HCT116 (cell line): ENCODE measurements at regions not wholly inside any gene's neighbourhood (a gene's known extent, or its start where the extent isn't known, plus 50 kb on each side); places are given as distances from the start of the nearest gene placed in this dataset.

Experiments used
- ATAC-seq: fragments of 200-7000 bp; cut with Tn5 transposase; 2 replicates; pipeline ENCODE4 v1.9.1; 2020; ENCODE audit warnings: mild to moderate bottlenecking, moderate library complexity
- BruUV-seq: library from RNA; stranded (reverse); fragments of 400-500 nt; replicated peaks from 2 replicates; lab custom pipeline; 2021; lab: Mats Ljungman, UMichigan
- CTCF ChIA-PET: fragments of 300-600 bp; sonication (Branson Sonifier 250); formaldehyde crosslinking; loops from one replicate; lab custom pipeline; 2021; ENCODE audit warnings: antibody characterized with exemption; lab: Charles Lee
- POLR2A ChIA-PET: fragments of 300-600, 350-600 bp; sonication (Branson Sonifier 250); formaldehyde crosslinking; loops from one replicate; lab custom pipeline; 2021; ENCODE audit warnings: antibody characterized with exemption; lab: Charles Lee
- RAD21 ChIA-PET, 2 experiments: fragments of 300-600 bp; sonication (Branson Sonifier 250); formaldehyde crosslinking; loops; one replicate each; lab custom pipeline; 2023; ENCODE audit warnings: low total read pairs in 2 of 2; ENCODE audit not compliant: uncharacterized antibody in 2 of 2, unreplicated experiment in 2 of 2, low non-redundant PET in 1 of 2; lab: Charles Lee
- DNase-seq: peaks from one replicate; pipeline ENCODE4 v3.0.0-alpha.2; 2010; ENCODE audit warnings: low read depth, low spot score
- H2AFZ ChIP-seq: fragments of 200-600 bp; shearing (Covaris generic), sonication (generic); 2 replicates; pipeline ENCODE4 v1.6.1; 2017; ENCODE audit warnings: low read depth, mixed run types, mixed read lengths, antibody characterized with exemption, low read length; ENCODE audit not compliant: poor library complexity, severe bottlenecking
- H3K27ac ChIP-seq: 2 replicates; pipeline ENCODE4 v1.5.1; 2012; ENCODE audit warnings: low read depth, low read length
- H3K27me3 ChIP-seq: fragments of 200-600 bp; sonication (generic); 2 replicates; pipeline ENCODE4 v1.6.1; 2016; ENCODE audit warnings: mixed run types, low read length, mixed read lengths; ENCODE audit not compliant: insufficient read depth
- H3K36me3 ChIP-seq, 2 experiments: fragments of 200-500 bp in 1 of 2; fragments of 200-600 bp in 1 of 2; sonication (Bioruptor generic) in 1 of 2; sonication (generic) in 1 of 2; 2 replicates each; pipeline versions ENCODE4 v1.5.1 to v1.6.1; 2014 to 2016; ENCODE audit warnings: low read length in 2 of 2, inconsistent platforms in 1 of 2, mixed read lengths in 1 of 2, mixed run types in 1 of 2; ENCODE audit not compliant: insufficient read depth in 2 of 2, control insufficient read depth in 1 of 2
- H3K4me1 ChIP-seq, 2 experiments: fragments of 200-600 bp in 1 of 2; sonication (generic) in 1 of 2; 2 replicates each; pipeline versions ENCODE4 v1.5.1 to v1.6.1; 2012 to 2017; ENCODE audit warnings: low read length in 2 of 2, inconsistent platforms in 1 of 2, mild to moderate bottlenecking in 1 of 2, mixed read lengths in 1 of 2, mixed run types in 1 of 2, moderate library complexity in 1 of 2; ENCODE audit not compliant: insufficient read depth in 2 of 2, control insufficient read depth in 1 of 2
- H3K4me2 ChIP-seq: fragments of 200-600 bp; sonication (generic); 2 replicates; pipeline ENCODE4 v1.6.1; 2017; ENCODE audit warnings: mixed run types, low read length, mixed read lengths
- H3K4me3 ChIP-seq, 2 experiments: fragments of 200-600 bp in 1 of 2; sonication (generic) in 1 of 2; replicated peaks in 1 of 2; 2 replicates each; pipeline ENCODE4 v1.5.1; 2011 to 2016; ENCODE audit warnings: low read length in 2 of 2, control low read depth in 1 of 2, low read depth in 1 of 2, mild to moderate bottlenecking in 1 of 2, mixed read lengths in 1 of 2, mixed run types in 1 of 2
- H3K79me2 ChIP-seq: fragments of 200-600 bp; sonication (generic); 2 replicates; pipeline ENCODE4 v1.6.1; 2017; ENCODE audit warnings: mild to moderate bottlenecking, mixed run types, low read length, moderate library complexity, mixed read lengths; ENCODE audit not compliant: insufficient read depth
- H3K9ac ChIP-seq: fragments of 200-600 bp; sonication (generic); 2 replicates; pipeline ENCODE4 v1.6.1; 2016; ENCODE audit warnings: low read length, mixed read lengths
- H3K9me2 ChIP-seq: fragments of 200-600 bp; sonication (generic), shearing (Covaris generic); 2 replicates; pipeline ENCODE4 v1.6.1; 2017; ENCODE audit warnings: mixed run types, mild to moderate bottlenecking, moderate library complexity; ENCODE audit not compliant: insufficient read depth
- H3K9me3 ChIP-seq, 2 experiments: fragments of 200-500 bp in 1 of 2; fragments of 200-600 bp in 1 of 2; sonication (Bioruptor generic) in 1 of 2; sonication (generic) in 1 of 2; 2 replicates each; pipeline ENCODE4 v1.6.1; 2014 to 2017; ENCODE audit warnings: low read length in 2 of 2, mixed read lengths in 2 of 2, inconsistent platforms in 1 of 2, low read depth in 1 of 2, mild to moderate bottlenecking in 1 of 2, mixed run types in 1 of 2, moderate library complexity in 1 of 2; ENCODE audit not compliant: control insufficient read depth in 1 of 2, insufficient read depth in 1 of 2
- H4K20me1 ChIP-seq: fragments of 200-600 bp; sonication (generic), shearing (Covaris generic); 2 replicates; pipeline ENCODE4 v1.6.1; 2017; ENCODE audit warnings: mixed run types, mild to moderate bottlenecking, moderate library complexity; ENCODE audit not compliant: insufficient read depth
- CBX3 ChIP-seq: IDR thresholded peaks from 2 replicates; pipeline ENCODE4 v1.6.1; 2012; ENCODE audit warnings: low read depth
- CEBPB ChIP-seq: IDR thresholded peaks from 2 replicates; pipeline ENCODE4 v1.6.1; 2012; ENCODE audit warnings: low read depth
- EZH2 ChIP-seq: fragments of 200-600 bp; sonication (generic); IDR thresholded peaks from 2 replicates; pipeline ENCODE4 v1.6.1; 2017; ENCODE audit warnings: antibody characterized with exemption, mixed run types
- JUND ChIP-seq: IDR thresholded peaks from 2 replicates; pipeline ENCODE4 v1.6.1; 2012
- POLR2AphosphoS5 ChIP-seq: IDR thresholded peaks from 2 replicates; pipeline ENCODE4 v1.6.1; 2011; ENCODE audit warnings: mild to moderate bottlenecking, low read depth, low read length, moderate library complexity
- RAD21 ChIP-seq: IDR thresholded peaks from 2 replicates; pipeline ENCODE4 v1.6.1; 2012; ENCODE audit warnings: low read depth, mild to moderate bottlenecking
- SP1 ChIP-seq: IDR thresholded peaks from 2 replicates; pipeline ENCODE4 v1.6.1; 2012; ENCODE audit warnings: low read depth
- SRF ChIP-seq: IDR thresholded peaks from 2 replicates; pipeline ENCODE4 v1.6.1; 2012; ENCODE audit warnings: low read depth
- TCF7L2 ChIP-seq: IDR thresholded peaks from 2 replicates; pipeline ENCODE4 v1.7.0; 2011; ENCODE audit warnings: borderline replicate concordance, inconsistent platforms; ENCODE audit not compliant: insufficient read depth, insufficient read length; ENCODE audit errors: extremely low read depth
- YY1 ChIP-seq: IDR thresholded peaks from 2 replicates; pipeline ENCODE4 v1.6.1; 2011; ENCODE audit warnings: low read length, low read depth, moderate library complexity, mild to moderate bottlenecking; ENCODE audit not compliant: insufficient replicate concordance; ENCODE audit errors: extremely low read depth
- ZFX ChIP-seq: fragments of 450-650 bp; IDR thresholded peaks from 2 replicates; pipeline ENCODE4 v1.6.1; 2017
- intact Hi-C: fragments of 100-400 bp; cut with micrococcal nuclease; formaldehyde crosslinking; loops from 2 replicates; pipeline ENCODE4 v1.10.0; 2022
- TF ChIP-seq, protein P1 (sequence below), 3 experiments: fragments of 200-600 bp in 1 of 3; sonication (generic) in 1 of 3; IDR thresholded peaks in 2 of 3; conservative IDR thresholded peaks in 1 of 3; 2 replicates each; pipeline ENCODE4 v1.5.1; 2012 to 2017; ENCODE audit warnings: low read depth in 2 of 3, low read length in 2 of 3, antibody characterized with exemption in 1 of 3, borderline replicate concordance in 1 of 3, control low read depth in 1 of 3, mild to moderate bottlenecking in 1 of 3, mixed read lengths in 1 of 3, mixed run types in 1 of 3, moderate library complexity in 1 of 3; ENCODE audit not compliant: insufficient read depth in 1 of 3
- TF ChIP-seq, protein P2 (sequence below): IDR thresholded peaks from 2 replicates; pipeline ENCODE4 v1.6.1; 2012
- TF ChIP-seq, protein P3 (sequence below): IDR thresholded peaks from 2 replicates; pipeline ENCODE4 v1.6.1; 2012
- TF ChIP-seq, protein P4 (sequence below): IDR thresholded peaks from 2 replicates; pipeline ENCODE4 v1.6.1; 2012; ENCODE audit warnings: low read depth
- TF ChIP-seq, protein P5 (sequence below): IDR thresholded peaks from 2 replicates; pipeline ENCODE4 v1.6.1; 2011; ENCODE audit warnings: mild to moderate bottlenecking, low read length, moderate library complexity; ENCODE audit not compliant: insufficient replicate concordance; ENCODE audit errors: extremely low read depth

DNA sequence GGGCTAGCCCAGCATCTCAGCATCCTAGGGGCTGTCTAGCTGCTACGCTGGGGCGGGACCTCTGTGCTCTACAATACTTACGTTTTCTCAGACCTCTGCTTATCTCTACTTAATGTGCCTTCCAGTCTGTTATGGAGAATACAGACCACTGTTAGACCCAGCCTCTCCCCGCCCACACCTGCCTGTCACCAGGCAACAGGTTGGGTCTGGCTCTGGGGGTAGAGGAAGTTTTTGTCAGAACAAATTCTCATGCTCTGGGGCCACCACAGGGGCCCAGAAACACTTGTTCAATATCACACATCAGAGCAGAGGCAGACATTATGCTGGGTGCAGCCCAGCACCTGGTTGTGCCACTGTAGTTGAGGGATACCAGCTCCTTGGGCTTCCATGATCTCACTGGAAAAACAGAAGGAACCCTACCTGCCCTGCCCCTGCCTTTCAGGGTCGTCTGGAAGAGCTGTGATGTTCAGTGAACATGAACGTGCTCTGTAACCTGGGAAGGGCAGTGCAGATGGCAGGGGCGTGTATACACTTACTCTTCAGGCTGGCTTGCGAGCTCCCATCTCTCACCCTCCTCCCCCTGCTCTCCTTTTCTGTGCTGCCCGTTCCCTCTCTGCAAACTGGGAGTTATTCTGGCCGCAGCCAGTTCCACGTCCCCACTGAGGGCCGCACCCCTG is 135.2 kb upstream of the PODXL start:
- Histone ChIP-seq H3K27ac (no peak overlapping the region), H3K4me3 (no peak overlapping the region), H3K36me3 (no peaks in the 10 kb centered on the region), H3K79me2 (no peaks in the 10 kb centered on the region), H3K9me3 (no peaks in the 10 kb centered on the region), H3K9me2 (no peaks in the 10 kb centered on the region), H3K27me3 (peaks cover 22% of the 10 kb centered on the region), H4K20me1 (no peaks in the 10 kb centered on the region), H3K4me1 (peaks cover 0 to 8% of the 10 kb centered on the region in 2 experiments; a peak in 3 of 4 replicates), H3K9ac (no peak overlapping the region), H2AFZ (peak overlapping the region; percentile 41), H3K4me2 (peak overlapping the region; percentile 52)
- ChIA-PET POLR2A (no interaction called here), CTCF (interaction anchor here (0.7 to 3.9 kb wide), 9 partner anchors 9 to 889 kb away, joined by 3 to 18 read pairs (median 4); no protein-coding TSS in a partner anchor), RAD21 (no interaction called here)
- no peak for DNase-seq
- intact Hi-C loops = loop anchor here (5.0 kb wide), 2 partner anchors 166 to 356 kb away; no protein-coding TSS in a partner anchor
- TF ChIP-seq EZH2 (no peak), JUND (no peak), SRF (no peak), YY1 (no peak), ZFX (no peak), CBX3 (no peak), RAD21 (no peak), POLR2AphosphoS5 (no peak), TCF7L2 (no peak), CEBPB (no peak), SP1 (no peak)
- TF ChIP-seq, protein P1, sequence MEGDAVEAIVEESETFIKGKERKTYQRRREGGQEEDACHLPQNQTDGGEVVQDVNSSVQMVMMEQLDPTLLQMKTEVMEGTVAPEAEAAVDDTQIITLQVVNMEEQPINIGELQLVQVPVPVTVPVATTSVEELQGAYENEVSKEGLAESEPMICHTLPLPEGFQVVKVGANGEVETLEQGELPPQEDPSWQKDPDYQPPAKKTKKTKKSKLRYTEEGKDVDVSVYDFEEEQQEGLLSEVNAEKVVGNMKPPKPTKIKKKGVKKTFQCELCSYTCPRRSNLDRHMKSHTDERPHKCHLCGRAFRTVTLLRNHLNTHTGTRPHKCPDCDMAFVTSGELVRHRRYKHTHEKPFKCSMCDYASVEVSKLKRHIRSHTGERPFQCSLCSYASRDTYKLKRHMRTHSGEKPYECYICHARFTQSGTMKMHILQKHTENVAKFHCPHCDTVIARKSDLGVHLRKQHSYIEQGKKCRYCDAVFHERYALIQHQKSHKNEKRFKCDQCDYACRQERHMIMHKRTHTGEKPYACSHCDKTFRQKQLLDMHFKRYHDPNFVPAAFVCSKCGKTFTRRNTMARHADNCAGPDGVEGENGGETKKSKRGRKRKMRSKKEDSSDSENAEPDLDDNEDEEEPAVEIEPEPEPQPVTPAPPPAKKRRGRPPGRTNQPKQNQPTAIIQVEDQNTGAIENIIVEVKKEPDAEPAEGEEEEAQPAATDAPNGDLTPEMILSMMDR (IDR thresholded peaks at IDR 0.05 in 2 of 3, conservative IDR thresholded peaks at IDR 0.05 in 1 of 3; ENCODE audit: borderline replicate concordance in 1 of 3, insufficient read depth in 1 of 3, low read depth in 2 of 3, low read length in 2 of 3) = no peak
- TF ChIP-seq, protein P2, sequence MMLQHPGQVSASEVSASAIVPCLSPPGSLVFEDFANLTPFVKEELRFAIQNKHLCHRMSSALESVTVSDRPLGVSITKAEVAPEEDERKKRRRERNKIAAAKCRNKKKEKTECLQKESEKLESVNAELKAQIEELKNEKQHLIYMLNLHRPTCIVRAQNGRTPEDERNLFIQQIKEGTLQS = no peak
- TF ChIP-seq, protein P3, sequence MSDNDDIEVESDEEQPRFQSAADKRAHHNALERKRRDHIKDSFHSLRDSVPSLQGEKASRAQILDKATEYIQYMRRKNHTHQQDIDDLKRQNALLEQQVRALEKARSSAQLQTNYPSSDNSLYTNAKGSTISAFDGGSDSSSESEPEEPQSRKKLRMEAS = no peak
- TF ChIP-seq, protein P4, sequence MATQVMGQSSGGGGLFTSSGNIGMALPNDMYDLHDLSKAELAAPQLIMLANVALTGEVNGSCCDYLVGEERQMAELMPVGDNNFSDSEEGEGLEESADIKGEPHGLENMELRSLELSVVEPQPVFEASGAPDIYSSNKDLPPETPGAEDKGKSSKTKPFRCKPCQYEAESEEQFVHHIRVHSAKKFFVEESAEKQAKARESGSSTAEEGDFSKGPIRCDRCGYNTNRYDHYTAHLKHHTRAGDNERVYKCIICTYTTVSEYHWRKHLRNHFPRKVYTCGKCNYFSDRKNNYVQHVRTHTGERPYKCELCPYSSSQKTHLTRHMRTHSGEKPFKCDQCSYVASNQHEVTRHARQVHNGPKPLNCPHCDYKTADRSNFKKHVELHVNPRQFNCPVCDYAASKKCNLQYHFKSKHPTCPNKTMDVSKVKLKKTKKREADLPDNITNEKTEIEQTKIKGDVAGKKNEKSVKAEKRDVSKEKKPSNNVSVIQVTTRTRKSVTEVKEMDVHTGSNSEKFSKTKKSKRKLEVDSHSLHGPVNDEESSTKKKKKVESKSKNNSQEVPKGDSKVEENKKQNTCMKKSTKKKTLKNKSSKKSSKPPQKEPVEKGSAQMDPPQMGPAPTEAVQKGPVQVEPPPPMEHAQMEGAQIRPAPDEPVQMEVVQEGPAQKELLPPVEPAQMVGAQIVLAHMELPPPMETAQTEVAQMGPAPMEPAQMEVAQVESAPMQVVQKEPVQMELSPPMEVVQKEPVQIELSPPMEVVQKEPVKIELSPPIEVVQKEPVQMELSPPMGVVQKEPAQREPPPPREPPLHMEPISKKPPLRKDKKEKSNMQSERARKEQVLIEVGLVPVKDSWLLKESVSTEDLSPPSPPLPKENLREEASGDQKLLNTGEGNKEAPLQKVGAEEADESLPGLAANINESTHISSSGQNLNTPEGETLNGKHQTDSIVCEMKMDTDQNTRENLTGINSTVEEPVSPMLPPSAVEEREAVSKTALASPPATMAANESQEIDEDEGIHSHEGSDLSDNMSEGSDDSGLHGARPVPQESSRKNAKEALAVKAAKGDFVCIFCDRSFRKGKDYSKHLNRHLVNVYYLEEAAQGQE = no peak
- TF ChIP-seq, protein P5, sequence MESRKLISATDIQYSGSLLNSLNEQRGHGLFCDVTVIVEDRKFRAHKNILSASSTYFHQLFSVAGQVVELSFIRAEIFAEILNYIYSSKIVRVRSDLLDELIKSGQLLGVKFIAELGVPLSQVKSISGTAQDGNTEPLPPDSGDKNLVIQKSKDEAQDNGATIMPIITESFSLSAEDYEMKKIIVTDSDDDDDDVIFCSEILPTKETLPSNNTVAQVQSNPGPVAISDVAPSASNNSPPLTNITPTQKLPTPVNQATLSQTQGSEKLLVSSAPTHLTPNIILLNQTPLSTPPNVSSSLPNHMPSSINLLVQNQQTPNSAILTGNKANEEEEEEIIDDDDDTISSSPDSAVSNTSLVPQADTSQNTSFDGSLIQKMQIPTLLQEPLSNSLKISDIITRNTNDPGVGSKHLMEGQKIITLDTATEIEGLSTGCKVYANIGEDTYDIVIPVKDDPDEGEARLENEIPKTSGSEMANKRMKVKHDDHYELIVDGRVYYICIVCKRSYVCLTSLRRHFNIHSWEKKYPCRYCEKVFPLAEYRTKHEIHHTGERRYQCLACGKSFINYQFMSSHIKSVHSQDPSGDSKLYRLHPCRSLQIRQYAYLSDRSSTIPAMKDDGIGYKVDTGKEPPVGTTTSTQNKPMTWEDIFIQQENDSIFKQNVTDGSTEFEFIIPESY = no peak
- no TSS peak for BruUV-seq
- peak; percentile 37 for ATAC-seq
